Tibial nerve (tissue), 4 donors: ENCODE measurements at regions not wholly inside any gene's neighbourhood (a gene's known extent, or its start where the extent isn't known, plus 50 kb on each side); places are given as distances from the start of the nearest gene placed in this dataset.

Experiments used
- CTCF ChIP-seq, 5 experiments: fragments of 200-600 bp in 3 of 5; fragments of 450-650 bp in 2 of 5; sonication (generic) in 3 of 5; IDR thresholded peaks; one replicate each; pipeline ENCODE4 v1.5.1; 2016 to 2019; ENCODE audit warnings: antibody characterized with exemption in 5 of 5, mild to moderate bottlenecking in 3 of 5, moderate library complexity in 2 of 5
- EP300 ChIP-seq, 2 donors: sonication (generic); formaldehyde crosslinking; IDR thresholded peaks; one replicate each; pipeline ENCODE4 v1.6.1; 2017; ENCODE audit warnings: antibody characterized with exemption in 2 of 2, mild to moderate bottlenecking in 1 of 2
- POLR2A ChIP-seq, 2 donors: fragments of 450-650 bp; IDR thresholded peaks; one replicate each; pipeline ENCODE4 v1.6.1; 2017; ENCODE audit warnings: antibody characterized with exemption in 2 of 2, mild to moderate bottlenecking in 2 of 2, moderate library complexity in 2 of 2

GRCh38 chr10:16360001-16360400 lies 76.8 kb upstream of the PTER start:
- TF ChIP-seq CTCF (IDR thresholded peaks at IDR 0.05) = no peak
- no peak for TF ChIP-seq POLR2A (IDR thresholded peaks at IDR 0.05)
- TF ChIP-seq EP300 (IDR thresholded peaks at IDR 0.05) = no peak
